Cardiac fibroblast (primary cell): ENCODE measurements at regions not wholly inside any gene's neighbourhood (a gene's known extent, or its start where the extent isn't known, plus 50 kb on each side); places are given as distances from the start of the nearest gene placed in this dataset.
"Not testable (repeated sequence)": the region's sequence is repeated elsewhere in the genome, so short reads cannot be mapped to it uniquely, and the experiment has no call there.

Experiments
- DNase-seq, 2 donors: peaks; one replicate each; pipeline versions ENCODE4 v3.0.0 to v3.0.0-alpha.2; 2010; ENCODE audit warnings: low read depth in 2 of 2
- H3K4me3 ChIP-seq, 2 donors: replicated peaks in 1 of 2; 1 replicate in 1 of 2; 2 replicates in 1 of 2; pipeline ENCODE4 v1.5.1; 2011; ENCODE audit warnings: low read depth in 2 of 2, low read length in 2 of 2, mild to moderate bottlenecking in 2 of 2, moderate library complexity in 1 of 2
- CTCF ChIP-seq: IDR thresholded peaks from one replicate; pipeline ENCODE4 v1.5.1; 2011; ENCODE audit warnings: low read depth, mild to moderate bottlenecking, low read length, inconsistent platforms

GRCh38 chr7:116367171-116367813, 132.2 kb upstream of the CAV2 start:
- no peak for TF ChIP-seq CTCF

GRCh38 chr7:116368965-116369364, 130.6 kb upstream of the CAV2 start:
- no peak overlapping the region for H3K4me3 ChIP-seq
- DNase-seq = no peak
- TF ChIP-seq CTCF = no peak

More at GRCh38 chr7:116367171-116367813, 132.2 kb upstream of the CAV2 start:
- H3K4me3 ChIP-seq = no peak overlapping the region
- DNase-seq = no peak

- DNase-seq, H3K4me3 ChIP-seq: not testable (repeated sequence)
Measured at GRCh38 chr7:116371536-116371935, 128.0 kb upstream of the CAV2 start.

- H3K4me3 ChIP-seq, DNase-seq: not testable (repeated sequence)
Measured at GRCh38 chr7:116373229-116373628, 126.3 kb upstream of the CAV2 start.

GRCh38 chr7:116377721-116378120, 121.8 kb upstream of the CAV2 start:
- DNase-seq = no peak
- no peak for TF ChIP-seq CTCF
- H3K4me3 ChIP-seq = no peak overlapping the region

GRCh38 chr7:116380025-116380424, 119.5 kb upstream of the CAV2 start:
- TF ChIP-seq CTCF = no peak
- H3K4me3 ChIP-seq = no peak overlapping the region
- peak; percentile 54 to 72 for DNase-seq

- H3K4me3 ChIP-seq = no peak overlapping the region
- DNase-seq = no peak
- TF ChIP-seq CTCF = no peak
Measured at GRCh38 chr7:116382375-116382774, 117.2 kb upstream of the CAV2 start.

- TF ChIP-seq CTCF = no peak
- peak in 1 of 2 donors; percentile 15 for DNase-seq
- no peak overlapping the region for H3K4me3 ChIP-seq
Measured at GRCh38 chr7:116384936-116385635, 114.5 kb upstream of the CAV2 start.
